IMR-90 (cell line): ENCODE measurements at regions not wholly inside any gene's neighbourhood (a gene's known extent, or its start where the extent isn't known, plus 50 kb on each side); places are given as distances from the start of the nearest gene placed in this dataset.

Experiments
- ATAC-seq: fragments of 200-7000 bp; cut with Tn5 transposase; 2 replicates; pipeline ENCODE4 v1.9.1; 2020; ENCODE audit warnings: low read depth, mild to moderate bottlenecking, moderate library complexity
- BruUV-seq: library from RNA; stranded (reverse); fragments of 400-500 nt; replicated peaks from 2 replicates; lab custom pipeline; 2021; lab: Mats Ljungman, UMichigan
- CTCF ChIA-PET: fragments of 300-600 bp; formaldehyde crosslinking; extraction: SDS; loops from one replicate; lab custom pipeline; 2021; ENCODE audit warnings: antibody characterized with exemption; lab: Yijun Ruan, JAX
- POLR2A ChIA-PET: fragments of 300-600 bp; sonication (Branson Sonifier 250); formaldehyde crosslinking; loops from one replicate; lab custom pipeline; 2022; ENCODE audit warnings: antibody characterized with exemption; ENCODE audit not compliant: unreplicated experiment; lab: Charles Lee
- DNase-seq: peaks from one replicate; pipeline ENCODE4 v3.0.0; 2013
- H2AFZ ChIP-seq: replicated peaks from 2 replicates; pipeline ENCODE3; 2013; ENCODE audit warnings: low read length, mild to moderate bottlenecking; ENCODE audit not compliant: poor library complexity
- H2AK5ac ChIP-seq: 2 replicates; pipeline ENCODE4 v1.6.1; 2013; ENCODE audit warnings: low read depth, low read length, inconsistent platforms
- H2AK9ac ChIP-seq: replicated peaks from 2 replicates; pipeline ENCODE3; 2013; ENCODE audit warnings: mild to moderate bottlenecking, low read depth, low read length, moderate library complexity; ENCODE audit not compliant: poor library complexity
- H2BK120ac ChIP-seq: 2 replicates; pipeline ENCODE4 v1.6.1; 2013; ENCODE audit warnings: low read depth, low read length, inconsistent platforms
- H2BK15ac ChIP-seq: 3 replicates; pipeline ENCODE4 v1.6.1; 2013; ENCODE audit warnings: low read depth, low read length, inconsistent platforms
- H2BK20ac ChIP-seq: 2 replicates; pipeline ENCODE4 v1.6.1; 2013; ENCODE audit warnings: low read depth, mild to moderate bottlenecking, inconsistent platforms, low read length, moderate library complexity
- H2BK5ac ChIP-seq: 2 replicates; pipeline ENCODE4 v1.6.1; 2013; ENCODE audit warnings: mild to moderate bottlenecking, low read depth, low read length, inconsistent platforms; ENCODE audit not compliant: poor library complexity, severe bottlenecking
- H3K14ac ChIP-seq: replicated peaks from 2 replicates; pipeline ENCODE4 v1.6.1; 2013; ENCODE audit warnings: low read depth, low read length, inconsistent platforms
- H3K18ac ChIP-seq: 2 replicates; pipeline ENCODE4 v1.6.1; 2013; ENCODE audit warnings: low read depth, low read length, control low read depth
- H3K23ac ChIP-seq: 2 replicates; pipeline ENCODE4 v1.6.1; 2013; ENCODE audit warnings: low read depth, low read length, inconsistent platforms
- H3K27ac ChIP-seq: 2 replicates; pipeline ENCODE4 v1.5.1; 2013; ENCODE audit warnings: mild to moderate bottlenecking, control low read depth, low read length; ENCODE audit not compliant: insufficient read depth
- H3K27me3 ChIP-seq: 2 replicates; pipeline ENCODE4 v1.6.1; 2013; ENCODE audit warnings: low read length; ENCODE audit not compliant: control insufficient read depth, insufficient read depth
- H3K36me3 ChIP-seq: 2 replicates; pipeline ENCODE4 v1.6.1; 2013; ENCODE audit warnings: low read length, mixed read lengths; ENCODE audit not compliant: control insufficient read depth, insufficient read depth
- H3K4ac ChIP-seq: 2 replicates; pipeline ENCODE4 v1.6.1; 2013; ENCODE audit warnings: low read depth, low read length, inconsistent platforms
- H3K4me1 ChIP-seq: 2 replicates; pipeline ENCODE4 v1.6.1; 2013; ENCODE audit warnings: low read length, mixed read lengths; ENCODE audit not compliant: control insufficient read depth, insufficient read depth
- H3K4me2 ChIP-seq: 2 replicates; pipeline ENCODE4 v1.6.1; 2013; ENCODE audit warnings: low read depth, mild to moderate bottlenecking, control low read depth, low read length, moderate library complexity
- H3K4me3 ChIP-seq: 2 replicates; pipeline ENCODE4 v1.5.1; 2013; ENCODE audit warnings: low read depth, mild to moderate bottlenecking, control low read depth, low read length, moderate library complexity; ENCODE audit not compliant: insufficient read depth
- H3K56ac ChIP-seq: 2 replicates; pipeline ENCODE4 v1.6.1; 2013; ENCODE audit warnings: low read length, inconsistent platforms; ENCODE audit not compliant: insufficient read depth; ENCODE audit errors: extremely low read depth
- H3K79me1 ChIP-seq, 2 experiments: 2 replicates each; pipeline ENCODE4 v1.6.1; 2013; ENCODE audit warnings: low read length in 2 of 2, inconsistent platforms in 1 of 2, low read depth in 1 of 2
- H3K9ac ChIP-seq: 2 replicates; pipeline ENCODE4 v1.6.1; 2013; ENCODE audit warnings: low read depth, low read length, control low read depth
- H3K9me1 ChIP-seq: 2 replicates; pipeline ENCODE4 v1.6.1; 2013; ENCODE audit warnings: low read length, inconsistent platforms; ENCODE audit not compliant: insufficient read depth
- H3K9me3 ChIP-seq: 2 replicates; pipeline ENCODE4 v1.6.1; 2013; ENCODE audit warnings: low read length; ENCODE audit not compliant: control insufficient read depth, insufficient read depth
- H4K20me1 ChIP-seq: 2 replicates; pipeline ENCODE4 v1.6.1; 2013; ENCODE audit warnings: low read length, inconsistent platforms; ENCODE audit not compliant: insufficient read depth
- H4K5ac ChIP-seq: 2 replicates; pipeline ENCODE4 v1.6.1; 2013; ENCODE audit warnings: mild to moderate bottlenecking, low read depth, low read length, control low read depth
- H4K8ac ChIP-seq, 2 experiments: 2 replicates each; pipeline ENCODE4 v1.6.1; 2013; ENCODE audit warnings: low read depth in 2 of 2, low read length in 2 of 2, control low read depth in 1 of 2, inconsistent platforms in 1 of 2
- H4K91ac ChIP-seq: 2 replicates; pipeline ENCODE4 v1.6.1; 2013; ENCODE audit warnings: low read depth, low read length, inconsistent platforms; ENCODE audit not compliant: insufficient read depth
- CEBPB ChIP-seq: IDR thresholded peaks from 2 replicates; pipeline ENCODE4 v1.6.1; 2012; ENCODE audit warnings: low read depth, low read length, improper control_type of control experiment
- RAD21 ChIP-seq: IDR thresholded peaks from 2 replicates; pipeline ENCODE4 v1.6.1; 2012; ENCODE audit warnings: low read length, improper control_type of control experiment
- SMC3 ChIP-seq: fragments of 150-350 bp; IDR thresholded peaks from 2 replicates; pipeline ENCODE4 v1.6.1; 2016; ENCODE audit warnings: low read depth, mild to moderate bottlenecking, antibody characterized with exemption, low read length, moderate library complexity
- WGBS, 2 experiments: methylation state at CpG; one replicate each; pipeline versions ENCODE4 v1.1.5 to v1.1.7; 2013; ENCODE audit warnings: missing lambda C conversion rate in 2 of 2; ENCODE audit not compliant: insufficient read length in 1 of 2; ENCODE audit errors: extremely low coverage in 2 of 2; 5-methylcytosine and 5-hydroxymethylcytosine counted together
- dilution Hi-C: fragments of 300-500 bp; cut with HindIII; formaldehyde crosslinking; loops from one replicate; pipeline ENCODE4 v1.14.3; 2018; ENCODE audit warnings: low sequenced_read_pairs; ENCODE audit not compliant: unreplicated experiment
- in situ Hi-C: fragments of 300-500 bp; cut with MboI; formaldehyde crosslinking; loops from 3 replicates; pipeline ENCODE4 v1.14.3; 2019; ENCODE audit warnings: low sequenced_read_pairs, inconsistent platforms, mixed read lengths
- intact Hi-C: fragments of 100-400 bp; cut with micrococcal nuclease; formaldehyde crosslinking; loops from 2 replicates; pipeline ENCODE4 v1.10.0; 2022
- TF ChIP-seq, protein P1 (sequence below): conservative IDR thresholded peaks from 2 replicates; pipeline ENCODE4 v1.5.1; 2012; ENCODE audit warnings: mild to moderate bottlenecking, low read depth, low read length, improper control_type of control experiment

DNA sequence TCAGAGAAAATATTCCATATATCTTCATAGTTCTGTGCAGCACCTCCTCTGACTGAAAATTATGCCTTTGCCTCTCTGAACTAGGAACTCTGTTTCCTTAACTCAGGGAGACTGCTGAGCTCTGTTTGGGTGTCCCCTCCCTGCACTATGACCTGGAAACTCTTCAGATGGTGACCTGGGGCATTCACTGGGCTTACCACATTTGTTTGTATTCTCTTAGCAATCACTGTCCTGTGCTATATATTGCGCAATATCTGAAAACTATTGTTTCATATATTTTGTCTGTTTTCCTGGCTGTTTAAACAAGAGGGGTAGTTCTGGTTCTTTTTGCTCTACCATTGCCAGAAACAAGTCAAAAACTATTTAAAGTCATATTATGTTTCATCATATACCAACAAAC, 181.8 kb upstream of the KIAA1217 start:
- no peak overlapping the region for H4K8ac ChIP-seq
- H3K4me1 ChIP-seq = no peaks in the 10 kb centered on the region
- no peak overlapping the region for H3K18ac ChIP-seq
- no peak overlapping the region for H2AK5ac ChIP-seq
- in situ Hi-C loops = no loop called here
- no peak overlapping the region for H3K56ac ChIP-seq
- H3K79me1 ChIP-seq = no peaks in the 10 kb centered on the region
- ATAC-seq (no peak), DNase-seq (no peak)
- H3K4me2 ChIP-seq = no peak overlapping the region
- ChIA-PET POLR2A (no interaction called here), CTCF (no interaction called here)
- H2BK120ac ChIP-seq = no peak overlapping the region
- H4K20me1 ChIP-seq = no peaks in the 10 kb centered on the region
- H3K27ac ChIP-seq = no peak overlapping the region
- H4K91ac ChIP-seq = no peak overlapping the region
- H3K27me3 ChIP-seq = no peaks in the 10 kb centered on the region
- TF ChIP-seq, protein P1, sequence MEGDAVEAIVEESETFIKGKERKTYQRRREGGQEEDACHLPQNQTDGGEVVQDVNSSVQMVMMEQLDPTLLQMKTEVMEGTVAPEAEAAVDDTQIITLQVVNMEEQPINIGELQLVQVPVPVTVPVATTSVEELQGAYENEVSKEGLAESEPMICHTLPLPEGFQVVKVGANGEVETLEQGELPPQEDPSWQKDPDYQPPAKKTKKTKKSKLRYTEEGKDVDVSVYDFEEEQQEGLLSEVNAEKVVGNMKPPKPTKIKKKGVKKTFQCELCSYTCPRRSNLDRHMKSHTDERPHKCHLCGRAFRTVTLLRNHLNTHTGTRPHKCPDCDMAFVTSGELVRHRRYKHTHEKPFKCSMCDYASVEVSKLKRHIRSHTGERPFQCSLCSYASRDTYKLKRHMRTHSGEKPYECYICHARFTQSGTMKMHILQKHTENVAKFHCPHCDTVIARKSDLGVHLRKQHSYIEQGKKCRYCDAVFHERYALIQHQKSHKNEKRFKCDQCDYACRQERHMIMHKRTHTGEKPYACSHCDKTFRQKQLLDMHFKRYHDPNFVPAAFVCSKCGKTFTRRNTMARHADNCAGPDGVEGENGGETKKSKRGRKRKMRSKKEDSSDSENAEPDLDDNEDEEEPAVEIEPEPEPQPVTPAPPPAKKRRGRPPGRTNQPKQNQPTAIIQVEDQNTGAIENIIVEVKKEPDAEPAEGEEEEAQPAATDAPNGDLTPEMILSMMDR = no peak
- TF ChIP-seq CEBPB = peak; percentile 96
- TF ChIP-seq RAD21 = no peak
- TF ChIP-seq SMC3 = no peak
- intact Hi-C loops = no loop called here
- H3K4me3 ChIP-seq = no peak overlapping the region
- dilution Hi-C loops = no loop called here
- no peak overlapping the region for H2BK5ac ChIP-seq
- H3K9me1 ChIP-seq = no peaks in the 10 kb centered on the region
- no peak overlapping the region for H3K14ac ChIP-seq
- BruUV-seq = no TSS peak
- no peak overlapping the region for H2AFZ ChIP-seq
- no peak overlapping the region for H2AK9ac ChIP-seq
- H3K36me3 ChIP-seq = no peaks in the 10 kb centered on the region
- no CpG with 5 or more reads among the region's 1 CpG for WGBS, 2 experiments
- H4K5ac ChIP-seq = no peak overlapping the region
- H2BK20ac ChIP-seq = no peak overlapping the region
- H2BK15ac ChIP-seq = no peak overlapping the region
- H3K23ac ChIP-seq = no peak overlapping the region
- H3K4ac ChIP-seq = no peak overlapping the region
- H3K9ac ChIP-seq = no peak overlapping the region
- peaks cover 2% of the 10 kb centered on the region; the same call in 1 of the 2 replicates for H3K9me3 ChIP-seq
